Eye (tissue), 1 donor: ENCODE measurements at regions not wholly inside any gene's neighbourhood (a gene's known extent, or its start where the extent isn't known, plus 50 kb on each side); places are given as distances from the start of the nearest gene placed in this dataset.

Experiments
- DNase-seq: peaks from one replicate; pipeline ENCODE4 v3.0.0-alpha.2; 2015

GRCh38 chr20:6657904-6658303, 109.6 kb upstream of the BMP2 start:
- DNase-seq, result no peak

GRCh38 chr20:6657111-6657510, 110.4 kb upstream of the BMP2 start:
- no peak for DNase-seq

GRCh38 chr20:6654513-6655252, 112.8 kb upstream of the BMP2 start:
- DNase-seq, result no peak

GRCh38 chr20:6651561-6651960, 115.9 kb upstream of the BMP2 start:
- no peak for DNase-seq

GRCh38 chr20:6651016-6651415, 116.5 kb upstream of the BMP2 start:
- DNase-seq, result no peak

GRCh38 chr20:6646021-6646636, 121.4 kb upstream of the BMP2 start:
- no peak for DNase-seq

- DNase-seq, result no peak
Observed at GRCh38 chr20:6644813-6645628, 122.5 kb upstream of the BMP2 start.

GRCh38 chr20:6641012-6641411, 126.5 kb upstream of the BMP2 start:
- DNase-seq, result no peak

- no peak for DNase-seq
Observed at GRCh38 chr20:6637160-6637579, 130.3 kb upstream of the BMP2 start.

- peak; percentile 55 for DNase-seq
Observed at GRCh38 chr20:6636209-6637159, 131.0 kb upstream of the BMP2 start.

GRCh38 chr20:6635034-6635736, 132.3 kb upstream of the BMP2 start:
- no peak for DNase-seq

GRCh38 chr20:6632187-6632586, 135.3 kb upstream of the BMP2 start:
- DNase-seq, result peak; percentile 63

GRCh38 chr20:6630514-6630913, 137.0 kb upstream of the BMP2 start:
- DNase-seq, result no peak

GRCh38 chr20:6629564-6629963, 137.9 kb upstream of the BMP2 start:
- no peak for DNase-seq

GRCh38 chr20:6626805-6627204, 140.7 kb upstream of the BMP2 start:
- DNase-seq, result no peak

- DNase-seq, result no peak
Observed at GRCh38 chr20:6623989-6624388, 143.5 kb upstream of the BMP2 start.

- DNase-seq, result no peak
Observed at GRCh38 chr20:6622041-6622440, 145.4 kb upstream of the BMP2 start.

GRCh38 chr20:6618051-6618450, 149.4 kb upstream of the BMP2 start:
- DNase-seq, result no peak

GRCh38 chr20:6616421-6616820, 151.1 kb upstream of the BMP2 start:
- no peak for DNase-seq

GRCh38 chr20:6614836-6615235, 152.7 kb upstream of the BMP2 start:
- DNase-seq, result no peak

GRCh38 chr20:6613280-6613861, 154.1 kb upstream of the BMP2 start:
- no peak for DNase-seq

GRCh38 chr20:6612606-6612923, 154.9 kb upstream of the BMP2 start:
- no peak for DNase-seq
